Caki2 (cell line): ENCODE measurements at regions not wholly inside any gene's neighbourhood (a gene's known extent, or its start where the extent isn't known, plus 50 kb on each side); places are given as distances from the start of the nearest gene placed in this dataset.
A peak's percentile ranks its signal among the peaks of the same experiment; 100 is the strongest.

Experiments
- DNase-seq: peaks from one replicate; pipeline ENCODE4 v3.0.0-alpha.2; 2015; ENCODE audit warnings: low read depth
- in situ Hi-C: cut with HindIII; loops from 2 replicates; pipeline ENCODE4 v1.10.0; 2016; ENCODE audit warnings: low sequenced_read_pairs, low pct_unique_long_range_greater_than_20kb, mixed read lengths

- in situ Hi-C loops, result no loop called here
- DNase-seq, result no peak
Observed at GRCh38 chr2:145137901-145138300, 618.0 kb upstream of the ZEB2 start.

- peak; percentile 16 for DNase-seq
Observed at GRCh38 chr2:145137211-145137610, 617.3 kb upstream of the ZEB2 start.

GRCh38 chr2:145136702-145137101 lies 616.8 kb upstream of the ZEB2 start:
- in situ Hi-C loops, result no loop called here
- no peak for DNase-seq

More at GRCh38 chr2:145137211-145137610, 617.3 kb upstream of the ZEB2 start:
- in situ Hi-C loops, result no loop called here

- DNase-seq, result no peak
- in situ Hi-C loops, result no loop called here
Observed at GRCh38 chr2:145126146-145126545, 606.2 kb upstream of the ZEB2 start.

- in situ Hi-C loops, result no loop called here
- DNase-seq, result no peak
Observed at GRCh38 chr2:145124085-145124484, 604.2 kb upstream of the ZEB2 start.

- in situ Hi-C loops, result no loop called here
- no peak for DNase-seq
Observed at GRCh38 chr2:145123606-145124005, 603.7 kb upstream of the ZEB2 start.

- in situ Hi-C loops, result no loop called here
- DNase-seq, result no peak
Observed at GRCh38 chr2:145119225-145119624, 599.3 kb upstream of the ZEB2 start.

- in situ Hi-C loops, result no loop called here
- no peak for DNase-seq
Observed at GRCh38 chr2:145116834-145117725, 597.2 kb upstream of the ZEB2 start.

- DNase-seq, result no peak
- in situ Hi-C loops, result no loop called here
Observed at GRCh38 chr2:145116056-145116455, 596.1 kb upstream of the ZEB2 start.

GRCh38 chr2:145114726-145115125 lies 594.8 kb upstream of the ZEB2 start:
- no peak for DNase-seq
- in situ Hi-C loops, result no loop called here

- DNase-seq, result no peak
- in situ Hi-C loops, result no loop called here
Observed at GRCh38 chr2:145112467-145112866, 592.5 kb upstream of the ZEB2 start.

GRCh38 chr2:145110668-145111356 lies 590.9 kb upstream of the ZEB2 start:
- no peak for DNase-seq
- in situ Hi-C loops, result no loop called here

GRCh38 chr2:145108959-145109710 lies 589.2 kb upstream of the ZEB2 start:
- peak; percentile 44 for DNase-seq
- in situ Hi-C loops, result no loop called here

- DNase-seq, result peak; percentile 78
- in situ Hi-C loops, result no loop called here
Observed at GRCh38 chr2:145108361-145108778, 588.5 kb upstream of the ZEB2 start.

- no peak for DNase-seq
- in situ Hi-C loops, result no loop called here
Observed at GRCh38 chr2:145106293-145106692, 586.4 kb upstream of the ZEB2 start.

- in situ Hi-C loops, result no loop called here
- no peak for DNase-seq
Observed at GRCh38 chr2:145102706-145103105, 582.8 kb upstream of the ZEB2 start.

- in situ Hi-C loops, result no loop called here
- no peak for DNase-seq
Observed at GRCh38 chr2:145100301-145100700, 580.4 kb upstream of the ZEB2 start.

GRCh38 chr2:145096582-145096981 lies 576.7 kb upstream of the ZEB2 start:
- in situ Hi-C loops, result no loop called here
- no peak for DNase-seq
